HepG2 (cell line): ENCODE measurements at regions not wholly inside any gene's neighbourhood (a gene's known extent, or its start where the extent isn't known, plus 50 kb on each side); places are given as distances from the start of the nearest gene placed in this dataset.

Experiments used
- ATF1 ChIP-seq: IDR thresholded peaks from 2 replicates; pipeline ENCODE4 v1.6.1; 2016; ENCODE audit warnings: mild to moderate bottlenecking, control low read depth
- CENPX ChIP-seq: sonication (generic); formaldehyde crosslinking; IDR thresholded peaks from 2 replicates; pipeline ENCODE4 v1.9.0; 2021; ENCODE audit warnings: mild to moderate bottlenecking, missing genetic modification reagents, moderate library complexity
- GATA4 ChIP-seq: sonication (generic); IDR thresholded peaks from 2 replicates; pipeline ENCODE4 v1.6.1; 2016; ENCODE audit warnings: antibody characterized with exemption, low read depth, borderline replicate concordance
- HDAC6 ChIP-seq: fragments of 200-600 bp; sonication (generic); IDR thresholded peaks from 2 replicates; pipeline ENCODE4 v1.7.0; 2017; ENCODE audit warnings: mild to moderate bottlenecking, antibody characterized with exemption, low read length, low read depth
- HMGA1 ChIP-seq: sonication (generic); formaldehyde crosslinking; conservative IDR thresholded peaks from 2 replicates; pipeline ENCODE4 v1.4.0; 2020; ENCODE audit warnings: missing genetic modification reagents
- HNF1A ChIP-seq, 2 experiments: sonication (generic) in 1 of 2; formaldehyde crosslinking in 1 of 2; IDR thresholded peaks; 2 replicates each; pipeline versions ENCODE4 v1.4.0 to v1.6.1; 2016 to 2020; ENCODE audit warnings: borderline replicate concordance in 1 of 2, low read depth in 1 of 2, mild to moderate bottlenecking in 1 of 2, missing genetic modification reagents in 1 of 2
- MAFG ChIP-seq: sonication (generic); formaldehyde crosslinking; IDR thresholded peaks from 2 replicates; pipeline ENCODE4 v1.5.1; 2020; ENCODE audit warnings: mild to moderate bottlenecking, missing genetic modification reagents
- NCOA2 ChIP-seq: sonication (generic); formaldehyde crosslinking; IDR thresholded peaks from 2 replicates; pipeline ENCODE4 v1.8.0; 2022; ENCODE audit warnings: inconsistent platforms
- PTBP1 ChIP-seq: fragments of 200-400 bp; formaldehyde crosslinking; IDR thresholded peaks from 2 replicates; pipeline ENCODE4 v1.6.1; 2018; ENCODE audit warnings: low read length, low read depth; ENCODE audit not compliant: poor library complexity, severe bottlenecking
- RORA ChIP-seq: sonication (generic); formaldehyde crosslinking; IDR thresholded peaks from 2 replicates; pipeline ENCODE4 v1.5.0; 2020; ENCODE audit warnings: mild to moderate bottlenecking, missing genetic modification reagents, moderate library complexity
- SIX1 ChIP-seq: sonication (generic); formaldehyde crosslinking; IDR thresholded peaks from 2 replicates; pipeline ENCODE4 v1.4.0; 2020; ENCODE audit warnings: missing genetic modification reagents, borderline replicate concordance
- SNAPC2 ChIP-seq: sonication (generic); formaldehyde crosslinking; IDR thresholded peaks from 2 replicates; pipeline ENCODE4 v1.8.1; 2022; ENCODE audit warnings: mild to moderate bottlenecking, missing genetic modification reagents
- SP140L ChIP-seq: sonication (generic); formaldehyde crosslinking; IDR thresholded peaks from 2 replicates; pipeline ENCODE4 v1.4.0; 2020; ENCODE audit warnings: missing genetic modification reagents, borderline replicate concordance
- ZFAT ChIP-seq: sonication (generic); formaldehyde crosslinking; conservative IDR thresholded peaks from 2 replicates; pipeline ENCODE4 v1.8.1; 2023; ENCODE audit warnings: missing genetic modification reagents, inconsistent platforms
- ZNF20 ChIP-seq: sonication (generic); formaldehyde crosslinking; IDR thresholded peaks from 2 replicates; pipeline ENCODE4 v1.4.0; 2020; ENCODE audit warnings: mild to moderate bottlenecking, moderate library complexity, missing genetic modification reagents
- ZNF451 ChIP-seq: sonication (generic); formaldehyde crosslinking; IDR thresholded peaks from 2 replicates; pipeline ENCODE4 v1.5.0; 2020; ENCODE audit warnings: mild to moderate bottlenecking, missing genetic modification reagents
- ZNF770 ChIP-seq: sonication (generic); formaldehyde crosslinking; IDR thresholded peaks from 2 replicates; pipeline ENCODE4 v1.5.0; 2020; ENCODE audit warnings: mild to moderate bottlenecking, missing genetic modification reagents
- ZNF841 ChIP-seq: sonication (generic); formaldehyde crosslinking; IDR thresholded peaks from 2 replicates; pipeline ENCODE4 v1.8.1; 2023; ENCODE audit warnings: missing genetic modification reagents, borderline replicate concordance
- TF ChIP-seq, protein P1 (sequence below): sonication (generic); formaldehyde crosslinking; IDR thresholded peaks from 2 replicates; pipeline ENCODE4 v1.5.0; 2020; ENCODE audit warnings: mild to moderate bottlenecking, missing genetic modification reagents, borderline replicate concordance

- no peak for TF ChIP-seq SP140L (CRISPR knock-in tag)
- TF ChIP-seq HDAC6 = no peak
- TF ChIP-seq ZNF20 = no peak
- TF ChIP-seq, protein P1, sequence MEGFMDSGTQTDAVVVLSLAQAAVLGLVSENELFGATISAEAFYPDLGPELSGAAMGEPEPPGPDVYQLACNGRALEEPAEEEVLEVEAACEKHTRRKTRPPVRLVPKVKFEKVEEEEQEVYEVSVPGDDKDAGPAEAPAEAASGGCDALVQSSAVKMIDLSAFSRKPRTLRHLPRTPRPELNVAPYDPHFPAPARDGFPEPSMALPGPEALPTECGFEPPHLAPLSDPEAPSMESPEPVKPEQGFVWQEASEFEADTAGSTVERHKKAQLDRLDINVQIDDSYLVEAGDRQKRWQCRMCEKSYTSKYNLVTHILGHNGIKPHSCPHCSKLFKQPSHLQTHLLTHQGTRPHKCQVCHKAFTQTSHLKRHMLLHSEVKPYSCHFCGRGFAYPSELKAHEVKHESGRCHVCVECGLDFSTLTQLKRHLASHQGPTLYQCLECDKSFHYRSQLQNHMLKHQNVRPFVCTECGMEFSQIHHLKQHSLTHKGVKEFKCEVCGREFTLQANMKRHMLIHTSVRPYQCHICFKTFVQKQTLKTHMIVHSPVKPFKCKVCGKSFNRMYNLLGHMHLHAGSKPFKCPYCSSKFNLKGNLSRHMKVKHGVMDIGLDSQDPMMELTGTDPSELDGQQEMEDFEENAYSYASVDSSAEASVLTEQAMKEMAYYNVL (CRISPR knock-in tag) = peak; percentile 93
- peak; percentile 80; the same call in 1 of the 2 replicates for TF ChIP-seq GATA4
- no peak for TF ChIP-seq PTBP1
- no peak for TF ChIP-seq ZNF770 (CRISPR knock-in tag)
- TF ChIP-seq SIX1 (CRISPR knock-in tag) = peak; percentile 74; the same call in 1 of the 2 replicates
- TF ChIP-seq ZFAT (CRISPR knock-in tag) = no peak
- no peak for TF ChIP-seq ZNF841 (CRISPR knock-in tag)
- TF ChIP-seq HMGA1 (CRISPR knock-in tag) = no peak
- TF ChIP-seq CENPX (CRISPR knock-in tag) = no peak
- no peak for TF ChIP-seq SNAPC2 (CRISPR knock-in tag)
- no peak for TF ChIP-seq MAFG (CRISPR knock-in tag)
- TF ChIP-seq NCOA2 (CRISPR knock-in tag) = peak; percentile 88
- peak; percentile 85 for TF ChIP-seq HNF1A (IDR thresholded peaks at IDR 0.05; ENCODE audit: low read depth)
- TF ChIP-seq HNF1A (CRISPR knock-in tag; IDR thresholded peaks at IDR 0.05; ENCODE audit: borderline replicate concordance) = peak; percentile 92; the same call in 1 of the 2 replicates
- TF ChIP-seq ZNF451 = no peak
- no peak for TF ChIP-seq ATF1 (CRISPR knock-in tag)
- no peak for TF ChIP-seq RORA (CRISPR knock-in tag)
Measured at GRCh38 chr18:39344487-39344886, 1778.9 kb upstream of the CELF4 start (continued).
